RPMI7951 (cell line): ENCODE measurements at regions not wholly inside any gene's neighbourhood (a gene's known extent, or its start where the extent isn't known, plus 50 kb on each side); places are given as distances from the start of the nearest gene placed in this dataset.
"Not testable (repeated sequence)": the region's sequence is repeated elsewhere in the genome, so short reads cannot be mapped to it uniquely, and the experiment has no call there.

ENCODE experiments used
- DNase-seq: peaks from one replicate; pipeline ENCODE4 v3.0.0-alpha.2; 2012; ENCODE audit warnings: low read depth

GRCh38 chr10:77740396-77740795 lies 102.8 kb upstream of the KCNMA1 start:
- DNase-seq = not testable (repeated sequence)

GRCh38 chr10:77738496-77739158 lies 101.0 kb upstream of the KCNMA1 start:
- DNase-seq = no peak

- DNase-seq = peak; percentile 64
These were observed 100.0 kb upstream of the KCNMA1 start for GRCh38 chr10:77737608-77738007.

- DNase-seq = not testable (repeated sequence)
These were observed 97.5 kb upstream of the KCNMA1 start for GRCh38 chr10:77735136-77735535.

GRCh38 chr10:77732213-77733003 lies 94.8 kb upstream of the KCNMA1 start:
- no peak for DNase-seq

- no peak for DNase-seq
These were observed 89.9 kb upstream of the KCNMA1 start for GRCh38 chr10:77727481-77727880.

- no peak for DNase-seq
These were observed 89.1 kb upstream of the KCNMA1 start for GRCh38 chr10:77726732-77727131.

GRCh38 chr10:77726301-77726700 lies 88.7 kb upstream of the KCNMA1 start:
- DNase-seq = no peak

- DNase-seq = no peak
These were observed 87.2 kb upstream of the KCNMA1 start for GRCh38 chr10:77724820-77725219.

- DNase-seq = no peak
These were observed 85.8 kb upstream of the KCNMA1 start for GRCh38 chr10:77723376-77723775.

GRCh38 chr10:77722956-77723355 lies 85.3 kb upstream of the KCNMA1 start:
- peak; percentile 26 for DNase-seq

GRCh38 chr10:77721815-77722214 lies 84.2 kb upstream of the KCNMA1 start:
- no peak for DNase-seq

- no peak for DNase-seq
These were observed 81.3 kb upstream of the KCNMA1 start for GRCh38 chr10:77718957-77719356.

- not testable (repeated sequence) for DNase-seq
These were observed 80.7 kb upstream of the KCNMA1 start for GRCh38 chr10:77718312-77718711.

GRCh38 chr10:77717336-77717735 lies 79.7 kb upstream of the KCNMA1 start:
- DNase-seq = no peak

GRCh38 chr10:77716458-77717317 lies 79.1 kb upstream of the KCNMA1 start:
- no peak for DNase-seq

- DNase-seq = no peak
These were observed 77.9 kb upstream of the KCNMA1 start for GRCh38 chr10:77715536-77715935.

GRCh38 chr10:77715088-77715487 lies 77.5 kb upstream of the KCNMA1 start:
- no peak for DNase-seq

- peak; percentile 50 for DNase-seq
These were observed 76.1 kb upstream of the KCNMA1 start for GRCh38 chr10:77713521-77714280.

- no peak for DNase-seq
These were observed 74.6 kb upstream of the KCNMA1 start for GRCh38 chr10:77712207-77712606.

GRCh38 chr10:77711683-77712049 lies 74.1 kb upstream of the KCNMA1 start:
- no peak for DNase-seq
